Spleen (tissue), 7 donors: ENCODE measurements at regions not wholly inside any gene's neighbourhood (a gene's known extent, or its start where the extent isn't known, plus 50 kb on each side); places are given as distances from the start of the nearest gene placed in this dataset.

ENCODE experiments used
- CTCF ChIP-seq, 11 experiments: fragments of 200-600 bp in 7 of 11; fragments of 450-650 bp in 4 of 11; sonication (generic) in 4 of 11; IDR thresholded peaks in 8 of 11; conservative IDR thresholded peaks in 3 of 11; 1 replicate in 7 of 11; 2 replicates in 4 of 11; pipeline versions ENCODE4 v1.4.0 to v1.8.0; 2016 to 2021; ENCODE audit warnings: antibody characterized with exemption in 11 of 11, inconsistent platforms in 4 of 11, mild to moderate bottlenecking in 1 of 11
- POLR2A ChIP-seq, 3 donors: fragments of 450-650 bp; IDR thresholded peaks; one replicate each; pipeline ENCODE4 v1.5.1; 2017; ENCODE audit warnings: antibody characterized with exemption in 3 of 3, mild to moderate bottlenecking in 1 of 3
- donor health status: DM: no; HTN: no; CAD: no; lungs with moderate emphysema.
- donor health status: DM: no; HTN: no; CAD: no.
- donor health status: DM: no; HTN: no; CAD: no.

GRCh38 chr12:64993461-64993860 lies 127.6 kb downstream of the WIF1 start:
- no peak for TF ChIP-seq CTCF (IDR thresholded peaks at IDR 0.05 in 8 of 11, conservative IDR thresholded peaks at IDR 0.05 in 3 of 11)
- no peak for TF ChIP-seq POLR2A (IDR thresholded peaks at IDR 0.05)
